ENCODE measurements at regions not wholly inside any gene's neighbourhood (a gene's known extent, or its start where the extent isn't known, plus 50 kb on each side); places are given as distances from the start of the nearest gene placed in this dataset.

DNA sequence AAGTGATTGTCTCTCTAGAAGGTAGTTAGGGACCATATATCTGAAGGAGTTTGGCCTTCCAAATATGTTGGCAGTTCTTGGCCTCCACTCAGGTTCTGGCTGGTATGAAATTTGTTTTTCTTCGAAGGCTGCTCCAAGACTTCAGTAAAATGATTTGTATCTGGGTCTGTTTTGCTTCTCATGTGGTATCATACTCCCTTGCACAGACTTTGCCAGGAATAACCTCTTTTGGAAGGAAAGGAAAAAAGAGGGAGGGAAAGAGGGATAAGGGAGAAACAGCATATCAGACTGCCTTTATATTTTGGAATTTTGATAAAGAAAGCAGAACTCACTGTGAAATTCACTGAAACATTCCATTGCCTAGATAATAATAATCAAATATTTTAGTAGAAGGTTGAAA is 242.1 kb upstream of the HHIP start (continued):
- TF ChIP-seq CTBP2 (IDR thresholded peaks at IDR 0.05; ENCODE audit: borderline replicate concordance, insufficient read depth, insufficient read length, low read length) (no peak), MAFK (IDR thresholded peaks at IDR 0.05; ENCODE audit: low read depth, low read length) (no peak), RXRA (IDR thresholded peaks at IDR 0.05; ENCODE audit: insufficient read depth, low read depth, low read length) (no peak)

Data from H1 (cell line).